DMS79 treated with DMSO at 0.1 percent for 48 hours (cell line): ENCODE measurements at regions not wholly inside any gene's neighbourhood (a gene's known extent, or its start where the extent isn't known, plus 50 kb on each side); places are given as distances from the start of the nearest gene placed in this dataset.

Experiments
- DNase-seq: peaks from one replicate; lab custom pipeline; 2025; lab: John Stamatoyannopoulos, UW

- DNase-seq: no peak
Observed at GRCh38 chr10:91690996-91691676, 58.3 kb upstream of the PPP1R3C start.

GRCh38 chr10:91690412-91690811 lies 57.5 kb upstream of the PPP1R3C start:
- DNase-seq: no peak

GRCh38 chr10:91689731-91690168 lies 56.9 kb upstream of the PPP1R3C start:
- DNase-seq: no peak

GRCh38 chr10:91684841-91685240 lies 52.0 kb upstream of the PPP1R3C start:
- DNase-seq: no peak

- DNase-seq: no peak
Observed at GRCh38 chr10:91683975-91684374, 51.1 kb upstream of the PPP1R3C start.

- no peak for DNase-seq
Observed at GRCh38 chr10:91682912-91683311, 50.0 kb upstream of the PPP1R3C start.
